ENCODE measurements at regions not wholly inside any gene's neighbourhood (a gene's known extent, or its start where the extent isn't known, plus 50 kb on each side); places are given as distances from the start of the nearest gene placed in this dataset.

- TF ChIP-seq CTCF (IDR thresholded peaks at IDR 0.05) (no peak), POLR2AphosphoS5 (IDR thresholded peaks at IDR 0.05) (no peak), POLR2A (IDR thresholded peaks at IDR 0.05) (no peak), EP300 (IDR thresholded peaks at IDR 0.05) (no peak)
Observed at GRCh38 chr4:12286351-12286750, 857.7 kb upstream of the HS3ST1 start.
